ENCODE measurements at regions not wholly inside any gene's neighbourhood (a gene's known extent, or its start where the extent isn't known, plus 50 kb on each side); places are given as distances from the start of the nearest gene placed in this dataset.

DNA sequence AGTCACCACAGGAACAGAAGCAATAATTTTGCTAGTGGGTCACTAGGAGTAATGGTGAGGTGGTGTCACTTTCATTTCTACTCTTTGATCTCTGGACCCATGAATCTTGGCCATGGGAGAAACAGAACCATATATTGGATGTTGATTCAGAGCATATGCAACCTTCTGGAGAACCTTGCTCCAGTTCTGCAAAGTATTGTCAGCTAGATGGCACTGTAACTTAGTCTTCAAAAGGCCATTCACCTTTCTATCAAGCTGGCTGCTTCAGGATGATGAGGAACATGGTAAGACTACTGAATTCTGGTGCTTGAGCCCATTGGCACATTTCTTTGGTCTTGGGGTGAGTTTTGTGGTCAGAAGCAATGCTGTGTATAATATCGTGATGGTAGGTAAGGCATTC is 129.1 kb upstream of the FBN2 start:
- TF ChIP-seq CTCF (conservative IDR thresholded peaks at IDR 0.05): no peak
- Mint-ChIP-seq H3K4me1 (ENCODE audit: unreplicated experiment) (peaks cover 10% of the 10 kb centered on the region), H3K27ac (no peak overlapping the region), H3K9me3 (peaks cover 4% of the 10 kb centered on the region), H3K4me3 (no peak overlapping the region), H3K36me3 (no peaks in the 10 kb centered on the region), H3K27me3 (no peaks in the 10 kb centered on the region)
- DNase-seq (ENCODE audit: extremely low spot score, unreplicated experiment): no peak

GRCh38 chr5:128667751-128668150 is 129.7 kb upstream of the FBN2 start:
- H3K4me3 Mint-ChIP-seq: no peak overlapping the region
- H3K27ac Mint-ChIP-seq: no peak overlapping the region
- H3K9me3 Mint-ChIP-seq: peaks cover 4% of the 10 kb centered on the region
- no peak for TF ChIP-seq CTCF (conservative IDR thresholded peaks at IDR 0.05)
- H3K27me3 Mint-ChIP-seq: no peaks in the 10 kb centered on the region
- DNase-seq (ENCODE audit: extremely low spot score, unreplicated experiment): no peak
- peaks cover 16% of the 10 kb centered on the region for H3K4me1 Mint-ChIP-seq (ENCODE audit: unreplicated experiment)
- H3K36me3 Mint-ChIP-seq: no peaks in the 10 kb centered on the region

DNA sequence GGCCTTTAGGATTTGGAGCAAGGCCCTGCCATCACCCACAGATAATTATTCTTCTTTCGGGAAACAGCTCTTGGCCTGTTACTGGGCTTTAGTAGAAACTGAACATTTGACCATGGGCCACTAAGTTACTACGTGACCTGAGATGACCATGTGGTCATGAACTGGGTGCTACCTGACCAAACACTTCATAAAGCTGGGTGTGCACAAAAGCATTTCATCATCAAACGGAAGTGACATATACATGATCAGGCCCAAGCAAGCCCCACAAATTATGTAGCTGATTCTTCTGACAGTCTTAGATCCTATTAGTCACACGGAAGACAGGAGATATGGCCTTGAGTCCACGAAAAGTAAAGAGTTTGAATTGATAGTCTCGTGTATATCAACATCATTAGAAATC is 130.9 kb upstream of the FBN2 start:
- no peak for DNase-seq (ENCODE audit: extremely low spot score, unreplicated experiment)
- Mint-ChIP-seq H3K27me3 (no peaks in the 10 kb centered on the region), H3K4me3 (no peak overlapping the region), H3K36me3 (no peaks in the 10 kb centered on the region), H3K9me3 (peaks cover 4% of the 10 kb centered on the region), H3K4me1 (ENCODE audit: unreplicated experiment) (peaks cover 21% of the 10 kb centered on the region), H3K27ac (no peak overlapping the region)
- no peak for TF ChIP-seq CTCF (conservative IDR thresholded peaks at IDR 0.05)

DNA sequence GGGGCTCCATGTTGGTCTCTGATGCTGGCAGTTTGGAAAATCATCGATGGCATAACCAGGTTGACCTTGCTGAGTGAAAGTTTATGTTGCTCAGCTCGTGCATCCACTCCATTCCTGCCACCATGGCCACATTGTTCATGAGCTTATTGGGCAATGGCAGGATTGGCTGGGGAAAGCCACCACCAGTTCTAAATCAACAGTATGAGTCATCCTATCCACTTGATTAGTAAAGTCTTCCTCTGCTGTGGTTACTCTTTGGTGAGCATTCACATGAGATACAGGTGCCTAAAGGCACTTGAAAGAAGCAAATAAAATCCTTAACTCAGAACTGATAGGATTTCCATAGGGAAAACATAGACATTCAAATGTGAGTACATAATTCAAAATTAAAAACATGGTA is 131.8 kb upstream of the FBN2 start:
- H3K36me3 Mint-ChIP-seq: no peaks in the 10 kb centered on the region

GRCh38 chr5:128671943-128672342 is 133.9 kb upstream of the FBN2 start:
- H3K36me3 Mint-ChIP-seq: peaks cover 9% of the 10 kb centered on the region
- peaks cover 20% of the 10 kb centered on the region for H3K9me3 Mint-ChIP-seq
- no peaks in the 10 kb centered on the region for H3K27me3 Mint-ChIP-seq
- H3K4me1 Mint-ChIP-seq (ENCODE audit: unreplicated experiment): peaks cover 27% of the 10 kb centered on the region
- H3K4me3 Mint-ChIP-seq: peak overlapping the region; percentile 29
- TF ChIP-seq CTCF (conservative IDR thresholded peaks at IDR 0.05): no peak
- no peak overlapping the region for H3K27ac Mint-ChIP-seq
- no peak for DNase-seq (ENCODE audit: extremely low spot score, unreplicated experiment)

More for the DNA sequence above, 131.8 kb upstream of the FBN2 start:
- peaks cover 5% of the 10 kb centered on the region for H3K9me3 Mint-ChIP-seq
- no peak overlapping the region for H3K4me3 Mint-ChIP-seq
- no peak overlapping the region for H3K27ac Mint-ChIP-seq
- H3K4me1 Mint-ChIP-seq (ENCODE audit: unreplicated experiment): peaks cover 27% of the 10 kb centered on the region
- DNase-seq (ENCODE audit: extremely low spot score, unreplicated experiment): no peak
- no peak for TF ChIP-seq CTCF (conservative IDR thresholded peaks at IDR 0.05)
- H3K27me3 Mint-ChIP-seq: no peaks in the 10 kb centered on the region

DNA sequence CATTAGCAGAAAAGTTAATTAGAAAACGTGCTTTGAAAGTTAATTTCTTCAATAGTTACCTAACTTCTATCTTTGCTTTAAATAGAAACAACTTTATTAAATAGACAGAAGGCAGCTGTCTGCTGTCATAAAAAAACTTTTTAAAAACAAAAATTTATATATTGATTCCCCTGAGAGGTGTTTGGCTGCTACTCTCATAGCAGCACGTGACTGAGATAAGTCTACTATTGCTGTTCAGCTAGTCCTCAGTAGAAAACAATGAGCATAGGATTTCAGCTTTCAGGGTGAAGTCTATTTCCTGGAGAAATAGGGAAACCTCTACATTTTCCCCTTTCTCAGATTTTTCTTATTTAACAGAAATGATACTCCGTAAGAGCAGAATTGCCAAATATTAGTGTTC is 135.0 kb upstream of the FBN2 start:
- TF ChIP-seq CTCF (conservative IDR thresholded peaks at IDR 0.05): no peak
- no peak for DNase-seq (ENCODE audit: extremely low spot score, unreplicated experiment)
- no peak overlapping the region for H3K4me3 Mint-ChIP-seq
- no peaks in the 10 kb centered on the region for H3K27me3 Mint-ChIP-seq
- peaks cover 27% of the 10 kb centered on the region for H3K4me1 Mint-ChIP-seq (ENCODE audit: unreplicated experiment)
- H3K9me3 Mint-ChIP-seq: peaks cover 21% of the 10 kb centered on the region
- no peak overlapping the region for H3K27ac Mint-ChIP-seq
- H3K36me3 Mint-ChIP-seq: peaks cover 9% of the 10 kb centered on the region
